ENCODE measurements at regions not wholly inside any gene's neighbourhood (a gene's known extent, or its start where the extent isn't known, plus 50 kb on each side); places are given as distances from the start of the nearest gene placed in this dataset.

DNA sequence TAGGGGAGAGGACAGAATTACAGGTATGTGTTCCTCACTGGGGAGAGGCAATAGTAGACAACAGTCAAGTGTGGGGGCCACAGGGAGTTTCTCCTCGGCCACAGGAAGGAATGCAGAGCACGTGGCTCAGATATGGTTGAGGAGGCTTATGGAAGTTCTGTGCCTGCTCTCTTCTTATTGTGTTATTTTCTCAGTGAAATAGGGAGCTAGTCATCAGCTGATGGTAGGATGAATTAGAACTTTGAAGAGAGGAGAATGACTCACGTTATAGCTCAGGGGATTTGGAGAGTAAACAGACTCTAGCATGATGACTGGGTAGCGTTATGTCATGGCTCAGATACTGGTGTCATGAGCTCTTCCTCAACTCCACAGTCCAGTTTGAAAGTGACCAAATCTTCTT is 308.3 kb upstream of the IGFBP3 start:
- no CpG with 5 or more reads among the region's 4 CpGs for WGBS (ENCODE audit: extremely low coverage, insufficient coverage, insufficient read length)
- peaks cover 16% of the 10 kb centered on the region for H3K79me1 ChIP-seq (ENCODE audit: low read length)

GRCh38 chr7:46226860-46227259 is 305.8 kb upstream of the IGFBP3 start:
- Histone ChIP-seq H2AFZ (ENCODE audit: insufficient read depth, low read length, poor library complexity) (no peak overlapping the region), H3K4me3 (ENCODE audit: low read depth, low read length) (no peak overlapping the region), H3K18ac (ENCODE audit: low read length) (no peak overlapping the region), H4K12ac (ENCODE audit: low read depth, low read length) (no peak overlapping the region), H3K27ac (ENCODE audit: low read depth, low read length) (no peak overlapping the region), H3K9ac (ENCODE audit: low read length) (no peak overlapping the region), H3K79me2 (ENCODE audit: control insufficient read depth, insufficient read depth, low read length, poor library complexity) (no peaks in the 10 kb centered on the region), H3K9me3 (ENCODE audit: insufficient read depth, low read depth, low read length) (no peaks in the 10 kb centered on the region), H2BK120ac (ENCODE audit: insufficient read depth, low read length, poor library complexity) (no peak overlapping the region), H3K4ac (ENCODE audit: low read depth, low read length) (no peak overlapping the region), H2BK5ac (ENCODE audit: low read depth, low read length, poor library complexity) (no peak overlapping the region), H2AK5ac (ENCODE audit: low read length) (no peak overlapping the region), H4K91ac (ENCODE audit: low read depth, low read length) (no peak overlapping the region), H4K8ac (ENCODE audit: low read depth, low read length) (no peak overlapping the region), H3K4me1 (ENCODE audit: control insufficient read depth in 1 of 2, insufficient read depth in 2 of 2, low read length in 2 of 2) (peaks cover 11 to 18% of the 10 kb centered on the region in 2 experiments), H3K79me1 (ENCODE audit: low read length) (peaks cover 16% of the 10 kb centered on the region), H3K27me3 (ENCODE audit: insufficient read depth, low read length) (no peaks in the 10 kb centered on the region), H2BK12ac (ENCODE audit: low read length) (no peak overlapping the region), H3K23ac (ENCODE audit: low read length) (no peak overlapping the region), H3K4me2 (ENCODE audit: low read length) (no peak overlapping the region), H3K14ac (ENCODE audit: low read length) (no peak overlapping the region), H3K36me3 (ENCODE audit: control insufficient read depth in 1 of 2, insufficient read depth in 2 of 2, low read length in 2 of 2) (no peaks in the 10 kb centered on the region)
- no CpG with 5 or more reads among the region's 3 CpGs for WGBS (ENCODE audit: extremely low coverage, insufficient coverage, insufficient read length)
- DNase-seq = no peak

More for the DNA sequence above, 308.3 kb upstream of the IGFBP3 start:
- H3K9ac ChIP-seq (ENCODE audit: low read length) = no peak overlapping the region
- no peak overlapping the region for H4K12ac ChIP-seq (ENCODE audit: low read depth, low read length)
- H4K91ac ChIP-seq (ENCODE audit: low read depth, low read length) = peak overlapping the region; percentile 80
- no peak overlapping the region for H2AFZ ChIP-seq (ENCODE audit: insufficient read depth, low read length, poor library complexity)
- no peak overlapping the region for H3K23ac ChIP-seq (ENCODE audit: low read length)
- H3K4me3 ChIP-seq (ENCODE audit: low read depth, low read length) = no peak overlapping the region
- H3K4me2 ChIP-seq (ENCODE audit: low read length) = no peak overlapping the region
- peak overlapping the region; percentile 61 for H3K27ac ChIP-seq (ENCODE audit: low read depth, low read length)
- peak in 1 of 2 donors; percentile 18 for DNase-seq
- peak overlapping the region; percentile 46 for H2BK12ac ChIP-seq (ENCODE audit: low read length)
- H2BK120ac ChIP-seq (ENCODE audit: insufficient read depth, low read length, poor library complexity) = peak overlapping the region; percentile 47
- no peaks in the 10 kb centered on the region for H3K27me3 ChIP-seq (ENCODE audit: insufficient read depth, low read length)
- no peak overlapping the region for H3K4ac ChIP-seq (ENCODE audit: low read depth, low read length)
- peaks cover 11 to 18% of the 10 kb centered on the region in 2 experiments for H3K4me1 ChIP-seq (ENCODE audit: control insufficient read depth in 1 of 2, insufficient read depth in 2 of 2, low read length in 2 of 2)
- H4K8ac ChIP-seq (ENCODE audit: low read depth, low read length) = no peak overlapping the region
- H2BK5ac ChIP-seq (ENCODE audit: low read depth, low read length, poor library complexity) = peak overlapping the region; percentile 31
- H3K18ac ChIP-seq (ENCODE audit: low read length) = no peak overlapping the region
- no peak overlapping the region for H3K14ac ChIP-seq (ENCODE audit: low read length)
- no peak overlapping the region for H2AK5ac ChIP-seq (ENCODE audit: low read length)
- H3K36me3 ChIP-seq (ENCODE audit: control insufficient read depth in 1 of 2, insufficient read depth in 2 of 2, low read length in 2 of 2) = no peaks in the 10 kb centered on the region
- H3K79me2 ChIP-seq (ENCODE audit: control insufficient read depth, insufficient read depth, low read length, poor library complexity) = no peaks in the 10 kb centered on the region
- no peaks in the 10 kb centered on the region for H3K9me3 ChIP-seq (ENCODE audit: insufficient read depth, low read depth, low read length)

DNA sequence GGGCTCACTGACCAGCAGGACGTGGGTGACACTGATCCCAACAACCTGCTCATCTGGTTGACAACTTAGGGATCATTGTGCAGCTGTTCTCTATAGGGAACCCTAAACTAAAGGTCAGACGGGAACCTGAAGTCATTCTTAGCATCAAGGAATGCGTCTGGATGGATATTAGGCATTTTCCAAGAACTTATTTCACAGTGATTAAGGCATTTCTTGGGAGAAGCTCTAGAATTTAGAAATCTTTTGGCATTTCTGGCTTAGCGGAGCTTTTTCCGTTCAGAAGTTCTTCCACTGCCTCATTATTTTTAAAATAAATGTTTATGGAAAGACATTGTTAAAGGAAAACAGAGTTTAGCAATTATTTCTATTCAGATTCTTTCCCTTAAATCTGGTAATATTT is 303.3 kb upstream of the IGFBP3 start:
- Histone ChIP-seq H3K4me2 (ENCODE audit: low read length) (no peak overlapping the region), H3K27me3 (ENCODE audit: insufficient read depth, low read length) (no peaks in the 10 kb centered on the region), H3K27ac (ENCODE audit: low read depth, low read length) (no peak overlapping the region), H2BK5ac (ENCODE audit: low read depth, low read length, poor library complexity) (no peak overlapping the region), H3K9me3 (ENCODE audit: insufficient read depth, low read depth, low read length) (no peaks in the 10 kb centered on the region), H4K91ac (ENCODE audit: low read depth, low read length) (no peak overlapping the region), H4K12ac (ENCODE audit: low read depth, low read length) (no peak overlapping the region), H3K36me3 (ENCODE audit: control insufficient read depth in 1 of 2, insufficient read depth in 2 of 2, low read length in 2 of 2) (no peaks in the 10 kb centered on the region), H3K23ac (ENCODE audit: low read length) (no peak overlapping the region), H3K4ac (ENCODE audit: low read depth, low read length) (no peak overlapping the region), H3K18ac (ENCODE audit: low read length) (no peak overlapping the region), H2BK120ac (ENCODE audit: insufficient read depth, low read length, poor library complexity) (no peak overlapping the region), H2BK12ac (ENCODE audit: low read length) (peak overlapping the region; percentile 77), H2AFZ (ENCODE audit: insufficient read depth, low read length, poor library complexity) (no peak overlapping the region), H3K4me1 (ENCODE audit: control insufficient read depth in 1 of 2, insufficient read depth in 2 of 2, low read length in 2 of 2) (peaks cover 14 to 22% of the 10 kb centered on the region in 2 experiments), H4K8ac (ENCODE audit: low read depth, low read length) (no peak overlapping the region), H3K14ac (ENCODE audit: low read length) (no peak overlapping the region), H2AK5ac (ENCODE audit: low read length) (no peak overlapping the region), H3K9ac (ENCODE audit: low read length) (no peak overlapping the region), H3K4me3 (ENCODE audit: low read depth, low read length) (no peak overlapping the region), H3K79me1 (ENCODE audit: low read length) (peaks cover 21% of the 10 kb centered on the region), H3K79me2 (ENCODE audit: control insufficient read depth, insufficient read depth, low read length, poor library complexity) (no peaks in the 10 kb centered on the region)
- no CpG with 5 or more reads among the region's 5 CpGs for WGBS (ENCODE audit: extremely low coverage, insufficient coverage, insufficient read length)
- no peak for DNase-seq

- Histone ChIP-seq H3K4me3 (ENCODE audit: low read depth, low read length) (no peak overlapping the region), H2BK12ac (ENCODE audit: low read length) (peak overlapping the region; percentile 68), H3K18ac (ENCODE audit: low read length) (peak overlapping the region; percentile 73), H3K79me2 (ENCODE audit: control insufficient read depth, insufficient read depth, low read length, poor library complexity) (no peaks in the 10 kb centered on the region), H3K27me3 (ENCODE audit: insufficient read depth, low read length) (no peaks in the 10 kb centered on the region), H3K14ac (ENCODE audit: low read length) (peak overlapping the region; percentile 50), H3K4me2 (ENCODE audit: low read length) (no peak overlapping the region), H3K36me3 (ENCODE audit: control insufficient read depth in 1 of 2, insufficient read depth in 2 of 2, low read length in 2 of 2) (no peaks in the 10 kb centered on the region), H2AFZ (ENCODE audit: insufficient read depth, low read length, poor library complexity) (no peak overlapping the region), H2BK5ac (ENCODE audit: low read depth, low read length, poor library complexity) (peak overlapping the region; percentile 43), H2BK120ac (ENCODE audit: insufficient read depth, low read length, poor library complexity) (peak overlapping the region; percentile 60), H3K79me1 (ENCODE audit: low read length) (peaks cover 16% of the 10 kb centered on the region), H2AK5ac (ENCODE audit: low read length) (peak overlapping the region; percentile 14), H4K12ac (ENCODE audit: low read depth, low read length) (peak overlapping the region; percentile 28), H3K9me3 (ENCODE audit: insufficient read depth, low read depth, low read length) (no peaks in the 10 kb centered on the region), H3K23ac (ENCODE audit: low read length) (no peak overlapping the region), H4K8ac (ENCODE audit: low read depth, low read length) (peak overlapping the region; percentile 76), H4K91ac (ENCODE audit: low read depth, low read length) (peak overlapping the region; percentile 93), H3K4me1 (ENCODE audit: control insufficient read depth in 1 of 2, insufficient read depth in 2 of 2, low read length in 2 of 2) (peaks cover 11 to 14% of the 10 kb centered on the region in 2 experiments), H3K9ac (ENCODE audit: low read length) (no peak overlapping the region), H3K4ac (ENCODE audit: low read depth, low read length) (peak overlapping the region; percentile 11), H3K27ac (ENCODE audit: low read depth, low read length) (peak overlapping the region; percentile 31)
- no CpG with 5 or more reads among the region's 7 CpGs for WGBS (ENCODE audit: extremely low coverage, insufficient coverage, insufficient read length)
- peak; percentile 89 to 94 for DNase-seq
These were observed 299.1 kb upstream of the IGFBP3 start for GRCh38 chr7:46220066-46220630.
